GM06990 (cell line): ENCODE measurements at regions not wholly inside any gene's neighbourhood (a gene's known extent, or its start where the extent isn't known, plus 50 kb on each side); places are given as distances from the start of the nearest gene placed in this dataset.
"Not testable (repeated sequence)": the region's sequence is repeated elsewhere in the genome, so short reads cannot be mapped to it uniquely, and the experiment has no call there.

Experiments
- DNase-seq: peaks from one replicate; pipeline ENCODE4 v3.0.0-alpha.2; 2011; ENCODE audit not compliant: insufficient read length; ENCODE audit errors: extremely low read depth
- H3K27me3 ChIP-seq: replicated peaks from 2 replicates; pipeline ENCODE4 v1.6.0; 2011; ENCODE audit warnings: low read length; ENCODE audit not compliant: control insufficient read depth, insufficient read depth
- H3K36me3 ChIP-seq: 2 replicates; pipeline ENCODE4 v1.5.1; 2011; ENCODE audit warnings: low read length; ENCODE audit not compliant: control insufficient read depth, insufficient read depth
- H3K4me3 ChIP-seq: replicated peaks from 2 replicates; pipeline ENCODE4 v1.5.1; 2011; ENCODE audit warnings: low read depth, mild to moderate bottlenecking, control low read depth, low read length
- CTCF ChIP-seq: IDR thresholded peaks from 2 replicates; pipeline ENCODE4 v1.5.1; 2011; ENCODE audit warnings: low read length, control low read depth, mild to moderate bottlenecking, inconsistent platforms; ENCODE audit not compliant: insufficient read depth, poor library complexity, severe bottlenecking

- DNase-seq, result no peak
- no peak overlapping the region for H3K4me3 ChIP-seq
- no peak for TF ChIP-seq CTCF
- no peaks in the 10 kb centered on the region for H3K36me3 ChIP-seq
- no peaks in the 10 kb centered on the region for H3K27me3 ChIP-seq
Observed at GRCh38 chr6:168376811-168377483, 57.4 kb upstream of the DACT2 start.

GRCh38 chr6:168377484-168377855, 57.9 kb upstream of the DACT2 start:
- Histone ChIP-seq H3K36me3 (no peaks in the 10 kb centered on the region), H3K27me3 (no peaks in the 10 kb centered on the region), H3K4me3 (no peak overlapping the region)
- DNase-seq, result no peak
- no peak for TF ChIP-seq CTCF

- DNase-seq, result no peak
- H3K4me3 ChIP-seq, result no peak overlapping the region
- H3K27me3 ChIP-seq, result no peaks in the 10 kb centered on the region
- no peaks in the 10 kb centered on the region for H3K36me3 ChIP-seq
- TF ChIP-seq CTCF, result no peak
Observed at GRCh38 chr6:168377856-168378832, 58.6 kb upstream of the DACT2 start.

GRCh38 chr6:168379579-168379978, 60.0 kb upstream of the DACT2 start:
- not testable (repeated sequence) for H3K27me3 ChIP-seq, H3K36me3 ChIP-seq, H3K4me3 ChIP-seq, DNase-seq

- H3K27me3 ChIP-seq, H3K4me3 ChIP-seq, DNase-seq, H3K36me3 ChIP-seq: not testable (repeated sequence)
Observed at GRCh38 chr6:168380166-168380955, 60.6 kb upstream of the SMOC2 start.

GRCh38 chr6:168380956-168381605, 59.9 kb upstream of the SMOC2 start:
- no peak for TF ChIP-seq CTCF
- no peak overlapping the region for H3K4me3 ChIP-seq
- no peaks in the 10 kb centered on the region for H3K27me3 ChIP-seq
- DNase-seq, result no peak
- no peaks in the 10 kb centered on the region for H3K36me3 ChIP-seq
